K562 (cell line): ENCODE measurements at regions not wholly inside any gene's neighbourhood (a gene's known extent, or its start where the extent isn't known, plus 50 kb on each side); places are given as distances from the start of the nearest gene placed in this dataset.

Experiments used
- FOXA1 ChIP-seq: fragments of 450-650 bp; IDR thresholded peaks from 2 replicates; pipeline ENCODE4 v1.6.1; 2016; ENCODE audit warnings: mild to moderate bottlenecking, borderline replicate concordance
- MAFF ChIP-seq: IDR thresholded peaks from 2 replicates; pipeline ENCODE4 v1.6.1; 2012; ENCODE audit warnings: low read length, improper control_type of control experiment
- POLR2G ChIP-seq: fragments of 200-400 bp; formaldehyde crosslinking; IDR thresholded peaks from 2 replicates; pipeline ENCODE4 v1.6.1; 2017; ENCODE audit warnings: low read depth, mild to moderate bottlenecking, antibody characterized with exemption, low read length, moderate library complexity
- TBL1XR1 ChIP-seq, 2 experiments: IDR thresholded peaks; 2 replicates each; pipeline ENCODE4 v1.6.1; 2012; ENCODE audit warnings: improper control_type of control experiment in 2 of 2, low read length in 2 of 2, mild to moderate bottlenecking in 1 of 2
- ZBTB49 ChIP-seq: sonication (generic); formaldehyde crosslinking; IDR thresholded peaks from 2 replicates; pipeline ENCODE4 v1.8.0; 2022; ENCODE audit warnings: missing genetic modification reagents, mild to moderate bottlenecking, borderline replicate concordance
- TF ChIP-seq, protein P1 (sequence below): fragments of 450-650 bp; IDR thresholded peaks from 2 replicates; pipeline ENCODE4 v1.6.1; 2016; ENCODE audit warnings: borderline replicate concordance
- TF ChIP-seq, protein P2 (sequence below), 3 experiments: IDR thresholded peaks in 2 of 3; conservative IDR thresholded peaks in 1 of 3; 2 replicates each; pipeline ENCODE4 v1.5.1; 2011 to 2012; ENCODE audit warnings: low read length in 3 of 3, mild to moderate bottlenecking in 3 of 3, control low read depth in 2 of 3, improper control_type of control experiment in 1 of 3, inconsistent platforms in 1 of 3, low read depth in 1 of 3, mixed read lengths in 1 of 3, moderate library complexity in 1 of 3; ENCODE audit not compliant: insufficient read depth in 2 of 3

DNA sequence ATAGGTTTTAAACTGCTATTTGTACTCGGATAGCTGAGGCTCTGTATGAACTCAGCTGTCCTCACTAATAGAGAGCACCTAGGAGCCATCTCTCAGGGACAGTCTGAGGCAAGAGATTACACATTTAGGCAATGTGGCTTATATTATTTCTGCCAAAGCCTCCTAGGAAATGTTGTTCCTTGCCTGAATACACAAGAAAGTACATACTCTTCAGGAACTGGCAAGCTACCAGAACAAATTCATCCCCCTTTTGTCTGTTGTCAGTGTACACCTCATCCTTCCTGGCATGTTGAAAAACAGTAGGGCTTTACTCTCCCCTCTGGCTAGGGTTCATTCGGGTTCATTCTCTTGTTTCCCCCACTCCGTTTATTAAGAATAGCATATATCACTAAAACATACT, 615.9 kb upstream of the FAT3 start (continued):
- TF ChIP-seq, protein P1, sequence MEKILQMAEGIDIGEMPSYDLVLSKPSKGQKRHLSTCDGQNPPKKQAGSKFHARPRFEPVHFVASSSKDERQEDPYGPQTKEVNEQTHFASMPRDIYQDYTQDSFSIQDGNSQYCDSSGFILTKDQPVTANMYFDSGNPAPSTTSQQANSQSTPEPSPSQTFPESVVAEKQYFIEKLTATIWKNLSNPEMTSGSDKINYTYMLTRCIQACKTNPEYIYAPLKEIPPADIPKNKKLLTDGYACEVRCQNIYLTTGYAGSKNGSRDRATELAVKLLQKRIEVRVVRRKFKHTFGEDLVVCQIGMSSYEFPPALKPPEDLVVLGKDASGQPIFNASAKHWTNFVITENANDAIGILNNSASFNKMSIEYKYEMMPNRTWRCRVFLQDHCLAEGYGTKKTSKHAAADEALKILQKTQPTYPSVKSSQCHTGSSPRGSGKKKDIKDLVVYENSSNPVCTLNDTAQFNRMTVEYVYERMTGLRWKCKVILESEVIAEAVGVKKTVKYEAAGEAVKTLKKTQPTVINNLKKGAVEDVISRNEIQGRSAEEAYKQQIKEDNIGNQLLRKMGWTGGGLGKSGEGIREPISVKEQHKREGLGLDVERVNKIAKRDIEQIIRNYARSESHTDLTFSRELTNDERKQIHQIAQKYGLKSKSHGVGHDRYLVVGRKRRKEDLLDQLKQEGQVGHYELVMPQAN = no peak
- TF ChIP-seq TBL1XR1 (IDR thresholded peaks at IDR 0.05; ENCODE audit: low read length in 2 of 2) = no peak
- no peak for TF ChIP-seq POLR2G
- TF ChIP-seq MAFF = no peak
- TF ChIP-seq, protein P2, sequence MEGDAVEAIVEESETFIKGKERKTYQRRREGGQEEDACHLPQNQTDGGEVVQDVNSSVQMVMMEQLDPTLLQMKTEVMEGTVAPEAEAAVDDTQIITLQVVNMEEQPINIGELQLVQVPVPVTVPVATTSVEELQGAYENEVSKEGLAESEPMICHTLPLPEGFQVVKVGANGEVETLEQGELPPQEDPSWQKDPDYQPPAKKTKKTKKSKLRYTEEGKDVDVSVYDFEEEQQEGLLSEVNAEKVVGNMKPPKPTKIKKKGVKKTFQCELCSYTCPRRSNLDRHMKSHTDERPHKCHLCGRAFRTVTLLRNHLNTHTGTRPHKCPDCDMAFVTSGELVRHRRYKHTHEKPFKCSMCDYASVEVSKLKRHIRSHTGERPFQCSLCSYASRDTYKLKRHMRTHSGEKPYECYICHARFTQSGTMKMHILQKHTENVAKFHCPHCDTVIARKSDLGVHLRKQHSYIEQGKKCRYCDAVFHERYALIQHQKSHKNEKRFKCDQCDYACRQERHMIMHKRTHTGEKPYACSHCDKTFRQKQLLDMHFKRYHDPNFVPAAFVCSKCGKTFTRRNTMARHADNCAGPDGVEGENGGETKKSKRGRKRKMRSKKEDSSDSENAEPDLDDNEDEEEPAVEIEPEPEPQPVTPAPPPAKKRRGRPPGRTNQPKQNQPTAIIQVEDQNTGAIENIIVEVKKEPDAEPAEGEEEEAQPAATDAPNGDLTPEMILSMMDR (IDR thresholded peaks at IDR 0.05 in 2 of 3, conservative IDR thresholded peaks at IDR 0.05 in 1 of 3; ENCODE audit: insufficient read depth in 2 of 3, low read depth in 1 of 3, low read length in 3 of 3) = no peak
- no peak for TF ChIP-seq FOXA1
- no peak for TF ChIP-seq ZBTB49 (CRISPR knock-in tag)
